ENCODE measurements at regions not wholly inside any gene's neighbourhood (a gene's known extent, or its start where the extent isn't known, plus 50 kb on each side); places are given as distances from the start of the nearest gene placed in this dataset.

- no peak for DNase-seq (ENCODE audit: low spot score)
Measured at GRCh38 chr4:77372375-77372774, 215.4 kb downstream of the CCNG2 start.

GRCh38 chr4:77375866-77376607, 219.0 kb downstream of the CCNG2 start:
- DNase-seq (ENCODE audit: low spot score), result no peak

- no peak for DNase-seq (ENCODE audit: low spot score)
Measured at GRCh38 chr4:77376788-77377460, 219.9 kb downstream of the CCNG2 start.

GRCh38 chr4:77384094-77384493, 221.5 kb upstream of the CXCL13 start:
- no peak for DNase-seq (ENCODE audit: low spot score)

GRCh38 chr4:77385124-77385969, 220.3 kb upstream of the CXCL13 start:
- peak; percentile 52 for DNase-seq (ENCODE audit: low spot score)

GRCh38 chr4:77393996-77394395, 211.6 kb upstream of the CXCL13 start:
- DNase-seq (ENCODE audit: low spot score), result no peak

GRCh38 chr4:77395481-77395880, 210.1 kb upstream of the CXCL13 start:
- no peak for DNase-seq (ENCODE audit: low spot score)

- DNase-seq (ENCODE audit: low spot score), result no peak
Measured at GRCh38 chr4:77398256-77398655, 207.4 kb upstream of the CXCL13 start.

- no peak for DNase-seq (ENCODE audit: low spot score)
Measured at GRCh38 chr4:77399831-77400230, 205.8 kb upstream of the CXCL13 start.

GRCh38 chr4:77413766-77414165, 191.9 kb upstream of the CXCL13 start:
- DNase-seq (ENCODE audit: low spot score), result no peak

GRCh38 chr4:77415689-77416088, 189.9 kb upstream of the CXCL13 start:
- DNase-seq (ENCODE audit: low spot score), result no peak

- DNase-seq (ENCODE audit: low spot score), result no peak
Measured at GRCh38 chr4:77418333-77418732, 187.3 kb upstream of the CXCL13 start.

GRCh38 chr4:77430847-77431246, 174.8 kb upstream of the CXCL13 start:
- no peak for DNase-seq (ENCODE audit: low spot score)

GRCh38 chr4:77431546-77431945, 174.1 kb upstream of the CXCL13 start:
- DNase-seq (ENCODE audit: low spot score), result no peak

GRCh38 chr4:77432717-77433417, 172.8 kb upstream of the CXCL13 start:
- no peak for DNase-seq (ENCODE audit: low spot score)

- DNase-seq (ENCODE audit: low spot score), result peak; percentile 39
Measured at GRCh38 chr4:77433418-77433733, 172.2 kb upstream of the CXCL13 start.

GRCh38 chr4:77434299-77435092, 171.1 kb upstream of the CXCL13 start:
- DNase-seq (ENCODE audit: low spot score), result no peak

GRCh38 chr4:77437079-77437478, 168.5 kb upstream of the CXCL13 start:
- DNase-seq (ENCODE audit: low spot score), result no peak

GRCh38 chr4:77438549-77438948, 167.1 kb upstream of the CXCL13 start:
- DNase-seq (ENCODE audit: low spot score), result no peak

- no peak for DNase-seq (ENCODE audit: low spot score)
Measured at GRCh38 chr4:77443941-77444340, 161.7 kb upstream of the CXCL13 start.

- no peak for DNase-seq (ENCODE audit: low spot score)
Measured at GRCh38 chr4:77445823-77446222, 159.8 kb upstream of the CXCL13 start.

GRCh38 chr4:77446601-77447000, 159.0 kb upstream of the CXCL13 start:
- DNase-seq (ENCODE audit: low spot score), result no peak

All from CD4-positive, alpha-beta T cell treated with Interleukin-15 for 4 hours (primary cell).